GM18861 (cell line): ENCODE measurements at regions not wholly inside any gene's neighbourhood (a gene's known extent, or its start where the extent isn't known, plus 50 kb on each side); places are given as distances from the start of the nearest gene placed in this dataset.
"Not testable (repeated sequence)": the region's sequence is repeated elsewhere in the genome, so short reads cannot be mapped to it uniquely, and the experiment has no call there.

ENCODE experiments used
- ATAC-seq: cut with Tn5 transposase; IDR thresholded peaks from one replicate; pipeline ENCODE4 v1.9.1; 2021; ENCODE audit not compliant: unreplicated experiment

GRCh38 chr7:76852362-76852761 lies 179.8 kb downstream of the SPDYE17 start:
- ATAC-seq, result not testable (repeated sequence)

GRCh38 chr7:76851617-76852016 lies 180.5 kb downstream of the SPDYE17 start:
- not testable (repeated sequence) for ATAC-seq

GRCh38 chr7:76849887-76850563 lies 182.1 kb downstream of the SPDYE17 start:
- ATAC-seq, result not testable (repeated sequence)

DNA sequence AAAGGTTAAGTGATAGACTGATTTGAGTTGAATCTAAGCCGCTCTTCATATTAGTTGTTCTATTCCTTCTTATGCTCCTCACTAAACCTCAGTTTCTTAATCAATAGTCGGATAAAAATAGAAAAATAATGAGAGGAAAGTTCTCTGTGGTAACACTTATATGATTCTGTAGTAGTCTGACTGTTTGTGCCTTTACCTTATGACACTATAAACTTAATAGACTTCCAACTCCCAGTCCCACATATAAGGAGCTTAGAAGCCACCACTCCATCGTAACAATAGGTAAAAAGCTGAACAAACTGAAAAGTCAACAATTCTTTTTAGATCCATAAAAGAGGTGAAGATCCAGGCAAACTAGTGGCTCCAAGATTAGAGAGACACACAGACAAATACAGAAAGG lies 192.3 kb downstream of the SPDYE17 start:
- not testable (repeated sequence) for ATAC-seq

- not testable (repeated sequence) for ATAC-seq
Observed at GRCh38 chr7:76839214-76839613, 192.9 kb downstream of the SPDYE17 start.

DNA sequence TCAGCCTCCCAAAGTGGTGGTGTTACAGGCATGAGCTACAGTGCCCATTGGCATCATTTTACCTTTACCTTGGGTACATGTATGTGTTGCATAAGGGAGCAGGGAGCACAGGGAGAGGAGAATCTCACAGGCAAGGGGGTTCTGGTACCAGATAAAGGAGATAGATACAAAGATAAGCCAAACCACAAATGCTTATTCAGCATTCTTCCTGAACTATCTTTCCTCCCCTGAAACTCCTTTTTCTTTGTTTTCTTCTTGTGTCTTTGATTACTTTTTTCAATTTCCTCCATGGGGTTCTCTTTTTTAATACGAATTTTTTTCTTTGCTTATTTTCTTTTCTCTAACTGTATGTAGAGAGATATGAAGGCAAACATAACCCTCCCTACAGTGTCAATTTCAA lies 193.8 kb downstream of the SPDYE17 start:
- not testable (repeated sequence) for ATAC-seq

DNA sequence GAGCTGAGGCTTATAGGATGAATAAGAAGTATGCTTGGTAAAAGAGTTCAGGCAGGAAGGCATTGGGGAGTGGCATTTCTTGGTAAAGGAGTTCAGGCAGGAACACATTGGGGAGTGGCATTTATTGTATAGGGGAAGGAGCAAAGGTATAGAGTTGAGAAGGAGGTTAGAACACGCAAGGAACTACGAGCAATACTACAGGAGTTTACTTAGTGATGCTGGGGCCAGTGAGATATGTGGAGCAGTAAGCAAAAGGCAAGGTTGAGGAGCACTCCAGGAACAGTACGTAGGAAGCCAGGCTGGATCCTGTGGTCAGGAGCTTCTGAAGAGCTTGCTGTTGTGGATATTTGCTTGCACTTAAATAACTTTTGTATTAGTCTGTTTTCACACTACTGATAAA lies 202.2 kb upstream of the POMZP3 start:
- ATAC-seq, result not testable (repeated sequence)

- ATAC-seq, result not testable (repeated sequence)
Observed at GRCh38 chr7:76826181-76826580, 199.1 kb upstream of the POMZP3 start.

GRCh38 chr7:76809856-76810255 lies 182.8 kb upstream of the POMZP3 start:
- not testable (repeated sequence) for ATAC-seq

- not testable (repeated sequence) for ATAC-seq
Observed at GRCh38 chr7:76807588-76808100, 180.6 kb upstream of the POMZP3 start.

DNA sequence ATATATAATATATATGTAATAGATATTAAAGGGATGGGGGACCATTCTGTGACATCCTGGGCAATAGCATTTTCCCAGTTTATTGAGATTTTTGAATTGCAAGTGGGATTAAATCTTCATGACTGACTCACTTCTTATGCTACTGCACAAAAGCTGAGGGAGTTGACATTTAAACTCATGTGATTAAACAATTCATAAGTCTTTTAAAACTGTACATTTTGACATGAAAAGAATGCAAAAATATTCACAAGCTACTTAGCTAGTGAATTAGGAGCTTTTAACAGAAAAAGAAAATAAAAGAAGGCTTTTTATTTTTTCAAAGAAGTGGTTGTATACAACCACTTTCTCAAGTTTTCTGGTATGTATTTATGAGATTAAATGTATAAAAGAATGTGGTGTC lies 179.4 kb upstream of the POMZP3 start:
- not testable (repeated sequence) for ATAC-seq

- ATAC-seq, result not testable (repeated sequence)
Observed at GRCh38 chr7:76806010-76806409, 178.9 kb upstream of the POMZP3 start.

- not testable (repeated sequence) for ATAC-seq
Observed at GRCh38 chr7:76805262-76805661, 178.2 kb upstream of the POMZP3 start.

DNA sequence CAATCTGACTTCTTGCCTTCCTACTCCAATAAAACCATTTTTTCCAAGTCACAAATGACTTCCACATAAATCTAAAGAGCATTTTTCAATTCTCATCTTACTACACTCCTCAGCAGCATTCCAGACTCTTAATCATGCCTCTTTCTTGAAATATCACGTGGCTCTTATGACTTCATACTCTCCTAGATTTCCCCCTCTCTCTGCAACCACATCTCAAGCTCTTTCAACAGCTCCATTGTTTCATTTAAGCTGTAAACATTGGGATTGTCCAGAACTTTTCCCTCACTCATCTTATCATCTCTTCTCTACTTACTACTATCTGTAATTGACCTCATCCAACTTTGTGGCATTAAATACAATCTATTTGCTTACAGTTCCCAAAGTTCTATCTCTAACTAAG lies 170.6 kb upstream of the POMZP3 start:
- ATAC-seq, result not testable (repeated sequence)

DNA sequence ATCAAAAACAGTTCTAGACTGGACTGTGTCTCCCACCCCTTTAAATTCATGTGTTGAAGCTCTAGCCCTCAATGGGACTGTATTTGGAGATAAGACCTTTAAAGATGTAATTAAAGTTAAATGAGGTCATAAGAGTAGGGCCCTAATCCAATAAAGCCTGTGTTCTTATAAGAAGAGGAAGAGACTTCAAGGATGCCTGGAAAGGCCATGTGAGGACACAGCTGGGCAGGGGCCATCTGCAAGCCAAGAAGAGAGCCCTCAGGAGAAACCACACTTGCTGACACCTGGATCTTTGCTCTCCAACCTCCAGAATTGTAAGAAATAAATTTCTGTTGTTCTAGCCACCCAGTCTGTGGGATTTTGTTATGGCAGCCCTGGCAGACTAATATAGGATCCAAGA lies 153.6 kb upstream of the POMZP3 start:
- ATAC-seq, result not testable (repeated sequence)

- not testable (repeated sequence) for ATAC-seq
Observed at GRCh38 chr7:76774279-76774678, 147.2 kb upstream of the POMZP3 start.

DNA sequence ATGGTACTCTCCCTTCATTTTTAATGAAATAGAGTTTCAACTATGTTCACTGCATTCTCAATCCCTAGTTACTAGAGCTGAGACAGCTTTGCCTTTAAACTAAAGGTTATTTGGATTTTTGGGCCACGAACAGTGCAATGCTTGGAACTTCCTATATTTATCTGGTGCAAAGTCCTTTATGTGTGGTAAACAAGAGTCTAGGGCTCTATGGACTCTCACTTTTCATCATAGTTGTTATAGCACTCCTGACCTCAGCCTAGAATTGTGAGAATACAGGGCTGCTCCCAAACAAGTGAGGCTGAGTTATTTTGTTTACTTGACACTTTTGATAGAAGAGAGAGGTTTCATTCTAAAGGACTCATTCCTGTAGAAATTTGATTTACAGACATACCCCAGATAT lies 144.9 kb upstream of the POMZP3 start:
- not testable (repeated sequence) for ATAC-seq

GRCh38 chr7:76763977-76764376 lies 136.9 kb upstream of the POMZP3 start:
- not testable (repeated sequence) for ATAC-seq

GRCh38 chr7:76760546-76761220 lies 133.6 kb upstream of the POMZP3 start:
- ATAC-seq, result not testable (repeated sequence)

GRCh38 chr7:76739538-76739937 lies 112.5 kb upstream of the POMZP3 start:
- ATAC-seq, result not testable (repeated sequence)

DNA sequence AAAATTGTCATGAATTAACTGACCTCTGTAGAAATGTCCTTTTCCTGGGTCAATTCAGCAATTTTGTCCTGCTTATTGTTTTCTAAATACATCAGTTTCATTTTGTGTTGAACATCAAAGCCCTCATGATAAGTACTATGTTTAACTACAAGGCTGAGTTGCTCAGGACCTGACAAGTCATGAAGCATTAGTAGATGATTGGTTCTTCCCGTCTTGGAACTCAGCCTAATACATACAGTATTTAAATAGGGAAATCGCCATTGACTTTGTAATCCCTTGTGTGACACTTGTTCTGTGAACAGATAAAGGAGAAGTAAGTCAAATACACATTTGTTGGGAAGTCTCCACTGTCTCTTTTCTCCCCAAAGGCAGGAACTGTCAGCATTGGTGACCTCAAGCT lies 109.6 kb upstream of the POMZP3 start:
- not testable (repeated sequence) for ATAC-seq

DNA sequence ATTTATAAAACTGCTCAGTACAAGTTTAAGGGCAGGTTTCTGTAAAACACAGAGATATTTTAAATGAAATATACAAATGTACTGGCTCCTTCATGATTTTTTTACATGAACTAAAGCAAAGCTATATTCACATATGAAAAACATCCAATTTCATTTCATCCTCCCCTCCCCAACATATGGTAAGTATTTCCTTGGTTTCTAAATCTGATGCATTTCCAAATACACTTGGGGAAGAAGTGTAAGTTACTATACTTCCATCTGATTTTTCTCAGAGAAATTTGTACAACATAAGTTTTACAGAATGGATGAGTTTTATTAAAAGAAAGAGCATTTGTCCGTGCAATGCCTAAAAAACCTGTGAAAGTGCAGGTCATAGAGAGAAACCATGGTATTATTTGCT lies 109.0 kb upstream of the POMZP3 start:
- not testable (repeated sequence) for ATAC-seq
